ENCODE measurements at regions not wholly inside any gene's neighbourhood (a gene's known extent, or its start where the extent isn't known, plus 50 kb on each side); places are given as distances from the start of the nearest gene placed in this dataset.

- no peak for TF ChIP-seq EZH2 (IDR thresholded peaks at IDR 0.05; ENCODE audit: borderline replicate concordance, low read depth, low read length, poor library complexity, severe bottlenecking)
- no peak for TF ChIP-seq CTCF (conservative IDR thresholded peaks at IDR 0.05; ENCODE audit: low read depth, low read length)
- no peak for DNase-seq (ENCODE audit: low spot score)
- Histone ChIP-seq H3K36me3 (ENCODE audit: insufficient read depth, low read length, poor library complexity, severe bottlenecking) (no peaks in the 10 kb centered on the region), H3K9me3 (ENCODE audit: low read depth, low read length, poor library complexity, severe bottlenecking) (no peaks in the 10 kb centered on the region), H3K4me3 (ENCODE audit: low read depth, low read length, poor library complexity, severe bottlenecking) (no peak overlapping the region), H3K27me3 (replicated peaks; ENCODE audit: insufficient read depth, low read depth, low read length, poor library complexity) (no peaks in the 10 kb centered on the region), H3K4me1 (ENCODE audit: insufficient read depth, low read length, poor library complexity, severe bottlenecking) (no peaks in the 10 kb centered on the region), H3K27ac (ENCODE audit: low read depth, low read length, poor library complexity, severe bottlenecking) (no peak overlapping the region)
- ChIA-PET POLR2A (ENCODE audit: low non-redundant PET) (no interaction called here), CTCF (no interaction called here)
- no TSS peak for BruUV-seq (replicated peaks)
- intact Hi-C loops (cut with micrococcal nuclease; ENCODE audit: unreplicated experiment), result no loop called here
These were observed 1573.5 kb upstream of the ACVR2A start for GRCh38 chr2:146271131-146271831.

GRCh38 chr2:146270618-146271017, 1574.2 kb upstream of the ACVR2A start:
- H3K4me3 ChIP-seq (ENCODE audit: low read depth, low read length, poor library complexity, severe bottlenecking), result no peak overlapping the region
- no peaks in the 10 kb centered on the region for H3K36me3 ChIP-seq (ENCODE audit: insufficient read depth, low read length, poor library complexity, severe bottlenecking)
- ChIA-PET CTCF (no interaction called here), POLR2A (ENCODE audit: low non-redundant PET) (no interaction called here)
- BruUV-seq (replicated peaks), result no TSS peak
- no peak overlapping the region for H3K27ac ChIP-seq (ENCODE audit: low read depth, low read length, poor library complexity, severe bottlenecking)
- DNase-seq (ENCODE audit: low spot score), result no peak
- TF ChIP-seq CTCF (conservative IDR thresholded peaks at IDR 0.05; ENCODE audit: low read depth, low read length) (no peak), EZH2 (IDR thresholded peaks at IDR 0.05; ENCODE audit: borderline replicate concordance, low read depth, low read length, poor library complexity, severe bottlenecking) (no peak)
- intact Hi-C loops (cut with micrococcal nuclease; ENCODE audit: unreplicated experiment), result no loop called here
- H3K4me1 ChIP-seq (ENCODE audit: insufficient read depth, low read length, poor library complexity, severe bottlenecking), result no peaks in the 10 kb centered on the region
- H3K9me3 ChIP-seq (ENCODE audit: low read depth, low read length, poor library complexity, severe bottlenecking), result no peaks in the 10 kb centered on the region
- no peaks in the 10 kb centered on the region for H3K27me3 ChIP-seq (replicated peaks; ENCODE audit: insufficient read depth, low read depth, low read length, poor library complexity)

- no TSS peak for BruUV-seq (replicated peaks)
- ChIA-PET POLR2A (ENCODE audit: low non-redundant PET) (interaction anchor here (0.6 kb wide), 1 partner anchor 8 kb away, joined by 5 read pairs; no protein-coding TSS in a partner anchor), CTCF (no interaction called here)
- no peak overlapping the region for H3K27ac ChIP-seq (ENCODE audit: low read depth, low read length, poor library complexity, severe bottlenecking)
- TF ChIP-seq CTCF (conservative IDR thresholded peaks at IDR 0.05; ENCODE audit: low read depth, low read length), result no peak
- TF ChIP-seq EZH2 (IDR thresholded peaks at IDR 0.05; ENCODE audit: borderline replicate concordance, low read depth, low read length, poor library complexity, severe bottlenecking), result no peak
- no peaks in the 10 kb centered on the region for H3K27me3 ChIP-seq (replicated peaks; ENCODE audit: insufficient read depth, low read depth, low read length, poor library complexity)
- no peaks in the 10 kb centered on the region for H3K36me3 ChIP-seq (ENCODE audit: insufficient read depth, low read length, poor library complexity, severe bottlenecking)
- no peak overlapping the region for H3K4me3 ChIP-seq (ENCODE audit: low read depth, low read length, poor library complexity, severe bottlenecking)
- intact Hi-C loops (cut with micrococcal nuclease; ENCODE audit: unreplicated experiment), result no loop called here
- H3K4me1 ChIP-seq (ENCODE audit: insufficient read depth, low read length, poor library complexity, severe bottlenecking), result no peaks in the 10 kb centered on the region
- DNase-seq (ENCODE audit: low spot score), result no peak
- no peaks in the 10 kb centered on the region for H3K9me3 ChIP-seq (ENCODE audit: low read depth, low read length, poor library complexity, severe bottlenecking)
These were observed 1577.7 kb upstream of the ACVR2A start for GRCh38 chr2:146267093-146267492.
